Hematopoietic multipotent progenitor cell treated with erythropoietin and hydrocortisone succinate and interleukin-3 and kit ligand, for 8 days (in vitro differentiated cells): ENCODE measurements at regions not wholly inside any gene's neighbourhood (a gene's known extent, or its start where the extent isn't known, plus 50 kb on each side); places are given as distances from the start of the nearest gene placed in this dataset.
"Not testable (repeated sequence)": the region's sequence is repeated elsewhere in the genome, so short reads cannot be mapped to it uniquely, and the experiment has no call there.

Experiments used
- DNase-seq: peaks from one replicate; pipeline ENCODE4 v3.0.0-alpha.2; 2015

DNA sequence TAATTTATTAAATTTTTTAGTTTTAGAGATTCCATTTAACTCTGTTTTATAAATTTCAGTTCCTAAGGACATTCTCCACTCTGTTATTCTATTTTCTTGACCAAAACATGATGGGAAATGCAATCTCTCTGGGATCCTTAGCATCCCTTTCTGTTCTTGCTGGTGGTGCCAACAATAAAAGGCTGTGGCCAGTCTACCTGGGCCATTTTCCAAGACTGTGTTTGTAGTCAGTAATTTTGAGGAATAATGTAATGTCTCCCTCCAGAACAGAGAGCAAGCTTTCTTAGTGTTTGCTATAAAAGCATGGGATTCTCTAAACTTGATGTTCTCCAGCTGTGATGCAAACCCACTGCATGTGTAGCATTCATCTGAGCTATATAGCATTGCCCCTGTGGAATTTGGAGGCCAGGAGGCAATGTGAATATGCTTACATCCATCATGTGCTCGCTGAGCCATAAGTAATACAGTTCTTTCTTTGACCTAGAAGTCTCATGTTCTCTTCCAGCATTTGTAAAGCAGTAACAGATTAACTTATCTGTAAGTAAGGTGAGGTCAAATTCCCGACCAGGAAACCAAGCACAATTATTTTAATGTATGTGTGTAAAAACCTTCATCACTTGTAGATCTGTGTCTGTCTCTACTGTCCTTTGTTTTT, 211.5 kb upstream of the TAS2R1 start:
- no peak for DNase-seq

DNA sequence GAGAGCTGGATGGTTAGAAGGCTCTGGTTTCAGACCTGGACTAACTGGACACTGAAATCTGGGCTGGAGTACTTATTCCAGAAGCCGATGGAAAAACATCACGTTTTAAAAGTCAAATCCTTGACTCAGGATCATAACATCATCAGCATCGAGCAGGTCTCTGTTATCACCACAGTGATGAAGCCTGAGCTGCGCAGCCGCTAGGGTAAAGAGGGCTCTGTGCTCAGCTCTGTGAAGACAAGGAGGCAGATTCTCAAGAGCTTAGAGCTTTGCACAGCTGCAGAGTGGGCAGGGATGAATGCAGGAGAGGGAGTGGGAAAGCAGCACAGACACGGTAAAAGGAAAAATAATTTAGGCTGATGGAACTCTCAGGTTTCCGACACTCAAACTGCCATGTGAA, 208.8 kb upstream of the TAS2R1 start:
- no peak for DNase-seq

DNA sequence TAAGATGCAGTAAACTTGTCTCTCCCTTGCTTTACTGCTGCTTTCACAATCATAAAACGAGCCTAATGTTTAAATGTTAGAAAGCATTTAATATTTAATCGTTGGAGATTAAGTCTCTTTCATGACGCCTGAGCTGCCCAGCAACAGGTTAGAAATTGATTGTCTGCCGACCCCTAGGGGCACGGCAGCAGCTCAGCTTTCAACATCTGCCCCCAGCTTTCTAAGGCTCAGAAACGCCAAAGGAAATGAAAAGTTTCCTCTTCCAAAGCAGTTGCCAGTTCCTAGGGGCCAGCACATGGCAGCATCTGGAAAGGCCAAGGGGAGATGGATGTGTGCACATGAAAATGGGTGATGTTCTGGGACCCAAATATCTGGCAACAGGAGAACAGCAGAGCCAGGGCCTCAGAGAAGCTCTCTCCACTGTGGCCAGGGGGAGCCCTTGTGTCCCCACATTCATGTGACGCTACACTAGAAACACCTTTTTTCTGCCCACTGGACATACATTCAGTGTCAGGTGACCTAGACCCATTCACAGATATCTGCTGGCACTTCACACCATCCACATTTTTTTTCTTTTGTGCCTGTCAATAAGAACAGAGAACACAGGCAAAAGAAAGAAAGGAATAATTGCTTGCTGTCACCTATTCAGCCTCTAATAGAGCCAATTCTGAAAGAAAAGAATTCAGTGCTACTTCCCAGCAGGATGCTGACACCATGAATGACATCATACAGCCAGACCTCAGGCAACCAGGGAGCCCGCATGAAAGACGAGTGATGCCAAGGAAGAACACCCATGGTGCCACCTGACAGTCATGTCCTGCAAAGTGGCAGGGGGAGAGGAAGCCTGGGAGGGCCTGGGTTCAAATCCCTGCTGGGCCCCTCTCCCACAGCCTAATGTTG, 205.0 kb upstream of the TAS2R1 start:
- DNase-seq = no peak

DNA sequence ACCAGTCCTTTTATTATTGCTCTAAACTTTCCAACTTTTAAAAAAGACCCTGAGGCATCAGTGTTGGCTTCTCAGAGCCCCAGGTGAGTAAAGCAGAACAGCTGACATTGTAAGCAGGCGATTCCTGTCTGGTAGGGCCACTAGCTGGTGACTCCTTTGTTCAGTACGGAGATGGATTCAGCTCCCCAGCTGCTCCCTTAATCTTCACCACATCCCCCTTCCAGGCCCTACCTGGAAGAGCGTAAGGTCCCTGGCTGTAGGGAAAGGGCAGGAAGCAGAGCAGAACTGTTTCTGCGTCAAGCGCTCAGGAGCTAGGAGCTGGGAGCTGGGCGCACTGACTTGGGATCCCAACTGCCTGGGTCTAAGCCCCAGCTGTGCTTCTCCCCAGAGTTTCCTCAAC, 203.7 kb upstream of the TAS2R1 start:
- no peak for DNase-seq

DNA sequence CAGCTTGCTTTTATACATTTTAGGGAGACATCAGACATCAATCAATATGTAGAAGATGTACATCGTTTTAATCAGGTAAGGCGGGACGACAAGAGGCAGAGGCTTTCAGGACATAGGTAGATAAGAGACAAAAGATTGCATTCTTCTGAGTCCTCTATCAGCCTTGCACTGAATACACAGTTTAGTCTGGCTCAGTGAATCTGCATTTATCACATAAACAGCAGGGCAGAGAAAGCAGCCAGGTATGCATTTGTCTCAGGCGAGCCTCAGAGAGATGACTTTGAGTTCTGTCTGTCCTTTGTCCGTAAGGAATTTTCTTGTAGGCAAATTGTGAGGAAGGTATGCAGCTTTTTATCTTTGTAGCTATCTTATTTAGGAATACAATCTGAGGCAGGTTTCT, 202.8 kb upstream of the TAS2R1 start:
- DNase-seq = no peak

DNA sequence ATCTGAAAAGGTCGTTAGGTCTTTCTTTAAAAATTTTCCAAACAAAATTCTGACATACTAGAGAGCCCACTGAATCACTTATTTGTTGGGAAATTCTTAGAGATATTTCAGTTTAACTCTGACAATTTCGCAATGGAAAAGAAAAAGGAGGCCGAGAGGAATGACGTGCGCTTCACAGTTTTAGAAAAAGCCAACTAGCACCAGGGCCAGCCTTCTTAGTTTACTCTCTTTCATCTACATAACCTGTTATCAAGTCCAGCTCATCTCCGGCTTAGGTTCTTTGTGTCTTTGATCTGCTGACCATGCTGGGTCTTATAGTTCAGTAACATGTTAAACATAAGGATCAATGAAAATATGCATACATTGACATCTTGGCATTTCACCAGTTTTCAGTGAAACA, 201.7 kb upstream of the TAS2R1 start:
- DNase-seq = no peak

DNA sequence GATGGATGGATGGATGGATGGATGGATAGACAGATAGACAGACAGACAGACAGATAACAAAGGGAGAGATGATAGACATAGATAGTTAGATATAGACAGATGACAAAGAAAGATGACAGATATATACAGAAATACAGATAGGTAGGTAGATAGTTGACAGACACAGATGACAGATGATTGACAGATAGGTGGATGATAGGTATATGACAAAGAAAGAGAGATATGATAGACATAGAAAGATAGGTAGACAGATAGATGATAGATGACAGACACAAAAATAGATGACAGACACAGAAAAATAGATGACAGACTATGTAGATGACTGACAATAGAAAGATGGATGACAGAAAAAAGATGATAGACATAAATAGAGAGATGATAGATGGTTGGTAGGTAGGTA, 200.0 kb upstream of the TAS2R1 start:
- no peak for DNase-seq

DNA sequence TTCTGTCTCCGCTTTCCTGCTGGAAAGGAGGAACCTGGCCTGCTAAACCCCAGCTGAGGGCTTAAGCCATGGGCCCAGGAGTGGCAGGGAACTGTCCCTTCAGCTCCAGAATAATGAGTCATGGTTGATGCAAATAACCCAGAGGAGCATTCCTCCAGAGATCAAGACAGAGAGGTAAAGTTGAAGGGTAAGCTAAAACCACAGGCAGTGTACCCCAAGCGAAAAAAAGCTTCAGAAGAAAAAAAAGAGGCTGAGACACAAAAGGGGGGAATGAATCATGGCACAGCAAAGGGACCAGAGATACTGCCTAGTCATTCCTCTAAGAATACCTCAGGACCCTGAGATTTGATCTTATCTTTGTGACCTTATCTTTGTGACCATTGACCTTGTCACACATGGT, 199.5 kb upstream of the TAS2R1 start:
- DNase-seq = no peak

DNA sequence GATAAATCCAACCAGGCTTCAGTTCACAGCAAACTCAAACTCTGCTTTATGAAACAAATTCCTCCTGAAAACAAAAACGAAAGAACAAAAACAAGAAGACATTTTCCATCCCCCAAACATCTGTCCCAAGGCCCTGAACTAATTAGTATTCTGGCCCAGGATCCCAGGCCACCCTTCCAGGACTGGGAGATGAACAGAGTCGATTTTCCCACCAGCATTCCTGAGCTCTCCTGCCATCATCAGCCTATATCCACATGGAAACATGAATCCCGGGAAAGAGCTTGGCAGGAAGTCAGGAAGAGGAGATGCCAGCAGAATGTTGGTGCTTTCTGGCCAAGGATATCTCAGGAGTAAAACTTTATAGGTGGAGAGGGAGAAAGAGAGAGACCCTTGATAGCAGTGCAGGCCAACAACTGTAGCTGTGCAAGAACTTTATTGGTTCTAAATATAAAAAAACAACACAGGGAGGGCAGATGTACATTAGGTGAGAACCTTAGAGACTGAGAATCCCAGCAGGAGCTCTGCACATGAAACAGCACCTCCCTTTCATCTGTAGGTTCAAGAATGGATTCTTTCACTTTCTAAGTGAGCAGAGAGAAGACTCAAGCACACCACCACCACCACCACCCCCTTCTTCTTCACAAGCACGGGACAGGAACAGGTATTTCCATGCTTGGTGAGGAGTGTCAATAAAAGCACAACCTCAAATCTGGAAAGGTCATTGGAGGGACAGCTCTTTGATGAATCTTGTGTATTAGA, 190.7 kb upstream of the TAS2R1 start:
- DNase-seq = no peak

DNA sequence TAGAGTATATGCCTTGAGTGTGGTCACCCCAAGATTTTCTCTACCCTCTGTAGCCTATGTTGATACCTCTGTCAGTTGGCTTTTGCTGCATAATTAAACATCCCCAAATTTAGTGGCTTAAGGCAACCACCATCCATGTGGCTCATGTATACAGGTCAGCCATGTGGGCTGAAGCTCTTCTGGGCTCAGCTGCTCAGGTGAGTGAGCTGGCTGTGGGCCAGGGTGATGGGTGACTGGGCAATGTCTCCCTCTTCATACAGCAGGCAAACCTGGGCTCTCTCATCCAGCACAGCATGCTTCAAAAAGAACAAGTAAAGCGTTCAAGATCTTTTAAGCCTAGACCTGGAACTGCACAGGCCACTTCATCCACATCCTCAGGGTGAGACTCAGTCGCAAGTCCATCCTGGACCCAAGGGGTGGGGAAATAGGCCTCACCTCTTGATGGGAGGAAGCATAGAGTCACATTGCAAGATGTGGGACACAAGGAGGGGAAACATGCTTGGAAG, 188.2 kb upstream of the TAS2R1 start:
- DNase-seq = no peak

DNA sequence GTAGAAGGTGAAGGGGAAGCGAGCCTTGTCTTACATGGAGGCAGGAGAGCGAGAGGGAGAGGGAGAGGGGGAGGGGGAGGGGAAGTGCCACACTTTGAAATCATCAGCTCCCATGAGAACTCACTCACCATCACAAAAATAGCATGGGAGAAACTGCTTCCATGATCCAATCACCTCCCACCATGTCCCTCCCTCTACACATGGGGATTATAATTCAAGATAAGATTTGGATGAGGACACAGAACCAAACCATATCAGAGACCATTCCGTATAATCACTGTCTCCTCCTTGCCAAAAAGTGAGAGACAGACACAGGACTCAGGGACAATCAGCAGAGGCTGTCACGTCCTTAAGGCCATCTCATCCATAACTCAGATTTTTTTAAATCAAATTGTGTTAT, 187.7 kb upstream of the TAS2R1 start:
- no peak for DNase-seq

DNA sequence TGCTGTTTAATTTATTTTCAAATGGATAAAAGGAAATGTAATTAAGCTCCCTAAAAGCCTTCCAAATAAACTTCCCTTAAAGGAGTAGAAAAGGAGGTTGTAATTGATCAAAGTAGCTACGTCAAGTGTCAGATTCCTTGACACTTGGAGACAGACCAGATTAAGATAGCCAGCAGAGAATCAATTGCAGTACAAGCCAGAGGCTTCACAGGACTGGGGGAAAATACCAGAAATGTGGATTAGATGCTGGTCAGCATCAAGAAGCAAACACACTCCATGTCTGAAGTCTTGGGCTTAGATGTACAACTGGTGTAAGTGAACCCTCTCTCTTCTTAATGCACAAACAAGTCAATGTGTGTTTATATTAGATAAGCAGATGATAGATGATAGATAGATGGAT, 184.9 kb upstream of the TAS2R1 start:
- DNase-seq = no peak

DNA sequence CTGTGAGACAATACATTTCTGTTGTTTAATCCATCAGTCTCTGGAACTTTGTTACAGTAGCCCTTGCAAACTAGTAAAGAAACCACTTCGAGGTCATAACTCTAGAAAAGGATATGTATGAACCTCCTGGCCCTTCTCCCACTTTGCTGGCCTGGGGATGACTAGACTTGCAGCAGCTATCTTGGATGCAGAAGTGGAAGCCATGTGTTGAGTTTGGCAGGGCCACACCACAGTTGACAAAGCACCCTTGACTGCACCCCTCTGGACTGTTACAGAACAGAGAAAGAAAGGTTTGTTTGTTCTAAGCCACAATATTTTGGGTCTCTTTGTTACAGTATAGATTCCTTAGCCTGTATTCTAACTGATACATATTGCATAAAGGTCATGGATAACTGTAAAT, 183.2 kb upstream of the TAS2R1 start:
- no peak for DNase-seq

DNA sequence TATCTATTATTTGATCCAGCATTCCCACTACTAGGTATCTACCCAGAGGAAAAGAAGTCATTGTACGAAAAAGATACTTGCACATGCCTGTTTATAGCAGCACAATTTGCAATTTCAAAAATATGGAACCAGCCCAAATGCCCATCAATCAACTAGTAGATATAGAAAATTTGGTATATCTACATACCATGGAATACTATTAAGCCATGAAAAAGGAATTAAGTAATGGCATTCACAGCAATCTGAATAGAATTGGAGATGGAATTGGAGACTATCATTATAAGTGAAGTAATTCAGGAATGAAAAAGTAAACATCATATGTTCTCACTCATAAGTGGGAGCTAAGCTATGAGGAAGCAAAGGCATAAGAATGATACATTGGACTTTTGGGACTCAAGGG, 177.2 kb upstream of the TAS2R1 start:
- DNase-seq = not testable (repeated sequence)

DNA sequence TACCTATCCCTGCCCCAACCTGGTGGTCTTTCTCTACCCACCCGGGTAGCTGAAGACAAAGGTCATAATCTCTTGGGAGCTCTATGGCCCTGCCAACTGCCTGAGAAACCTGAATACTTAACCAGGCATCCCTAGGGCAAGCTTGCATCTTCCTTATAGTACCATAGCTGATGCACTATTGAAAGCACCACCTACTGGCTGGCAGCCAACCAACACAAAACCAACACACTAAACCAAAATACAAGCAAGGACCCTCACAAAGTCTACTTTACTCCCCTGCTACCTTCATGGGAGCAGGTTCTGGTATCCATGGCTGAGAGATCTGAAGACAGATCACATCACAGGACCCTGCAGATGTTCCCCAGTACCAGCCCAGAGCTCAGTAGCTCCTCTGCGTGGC, 171.8 kb upstream of the TAS2R1 start:
- DNase-seq = no peak

DNA sequence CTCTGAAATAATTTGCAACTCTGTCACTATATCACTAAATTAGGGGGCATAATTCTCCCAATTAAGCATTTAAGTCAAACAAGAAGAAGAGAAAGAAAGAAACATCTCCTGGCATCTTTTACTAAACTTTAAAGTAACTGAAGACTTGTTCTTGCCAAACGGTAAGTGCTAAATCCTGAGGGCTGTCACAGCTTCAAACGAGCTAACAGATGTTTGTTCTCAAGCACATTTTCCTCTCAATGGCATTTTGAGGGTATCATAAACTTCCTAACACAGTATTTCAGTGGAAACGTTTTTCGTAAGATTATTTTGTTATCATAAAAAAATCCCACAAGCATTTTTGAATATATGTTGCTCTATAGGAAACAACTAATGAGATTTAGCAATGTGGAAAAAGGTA, 169.5 kb upstream of the TAS2R1 start:
- no peak for DNase-seq

DNA sequence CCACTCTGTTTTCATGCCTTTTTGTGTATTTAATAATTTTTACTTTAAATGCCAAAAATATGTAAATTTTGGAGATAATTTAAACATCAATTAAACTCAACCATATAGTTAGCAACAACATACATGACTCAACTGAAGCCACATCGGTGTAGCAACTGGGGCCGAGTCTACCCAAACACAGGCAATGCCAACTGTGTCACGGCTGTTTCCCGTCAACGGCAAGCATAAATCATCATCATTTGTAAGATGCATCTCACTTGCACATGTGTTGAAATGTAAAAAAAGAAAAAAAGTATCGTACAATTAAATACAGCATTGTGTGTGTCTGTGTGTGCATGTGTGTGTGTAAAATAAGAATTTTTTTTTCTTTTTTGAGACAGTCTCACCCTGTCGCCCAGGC, 160.1 kb upstream of the TAS2R1 start:
- DNase-seq = no peak

DNA sequence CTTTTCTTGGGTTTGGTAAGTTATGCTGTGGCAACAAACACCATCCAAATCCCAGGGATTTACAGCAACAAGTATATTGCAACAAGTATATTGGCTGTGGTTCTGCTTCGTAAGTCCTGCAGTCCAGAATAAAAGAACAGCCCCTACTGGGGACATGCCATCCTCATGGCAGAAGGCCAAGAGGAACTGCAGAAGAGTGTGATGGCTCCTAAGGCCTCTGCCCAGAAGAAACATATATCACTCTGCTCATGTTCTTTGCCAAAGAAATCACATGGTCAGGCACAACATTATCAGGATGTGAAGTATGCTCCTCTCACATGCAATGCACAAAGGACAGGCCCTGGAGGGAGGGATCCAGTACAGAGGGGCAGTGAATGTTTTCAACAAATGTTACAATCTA, 159.6 kb upstream of the TAS2R1 start:
- no peak for DNase-seq

DNA sequence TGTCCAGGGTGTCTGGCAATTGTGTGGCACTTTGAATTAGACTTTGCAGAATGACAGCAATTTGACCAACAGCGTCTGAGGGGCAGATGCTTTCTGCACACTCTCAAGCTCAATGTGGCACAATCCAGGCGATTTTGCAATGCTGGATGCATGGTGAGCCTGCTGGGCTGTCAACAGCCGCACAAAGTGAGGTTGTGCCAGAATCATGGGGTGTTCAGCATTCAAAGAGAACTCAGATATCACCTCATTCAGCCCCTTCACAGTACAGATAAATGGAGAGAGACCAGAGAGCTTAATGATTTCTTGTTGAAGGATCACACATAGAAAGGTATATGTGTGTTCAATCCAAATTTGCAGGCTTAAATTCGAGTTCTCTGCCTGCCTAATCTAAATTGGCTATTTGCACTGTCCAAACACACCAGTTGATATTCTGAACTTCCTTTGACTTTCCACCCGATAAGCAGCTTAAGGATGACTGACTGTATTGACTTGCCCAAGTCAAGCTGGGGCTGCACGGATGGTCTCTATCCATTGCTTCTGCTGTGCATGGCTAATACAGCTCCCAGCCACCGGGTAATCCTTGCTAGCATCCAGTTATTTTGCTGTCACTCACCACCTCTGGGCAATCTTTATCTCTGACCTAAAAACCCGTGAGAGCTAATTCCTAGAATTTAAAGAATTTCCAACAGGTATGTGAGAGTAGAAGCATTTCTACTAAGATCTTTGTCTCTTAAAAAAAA, 157.9 kb upstream of the TAS2R1 start:
- no peak for DNase-seq

DNA sequence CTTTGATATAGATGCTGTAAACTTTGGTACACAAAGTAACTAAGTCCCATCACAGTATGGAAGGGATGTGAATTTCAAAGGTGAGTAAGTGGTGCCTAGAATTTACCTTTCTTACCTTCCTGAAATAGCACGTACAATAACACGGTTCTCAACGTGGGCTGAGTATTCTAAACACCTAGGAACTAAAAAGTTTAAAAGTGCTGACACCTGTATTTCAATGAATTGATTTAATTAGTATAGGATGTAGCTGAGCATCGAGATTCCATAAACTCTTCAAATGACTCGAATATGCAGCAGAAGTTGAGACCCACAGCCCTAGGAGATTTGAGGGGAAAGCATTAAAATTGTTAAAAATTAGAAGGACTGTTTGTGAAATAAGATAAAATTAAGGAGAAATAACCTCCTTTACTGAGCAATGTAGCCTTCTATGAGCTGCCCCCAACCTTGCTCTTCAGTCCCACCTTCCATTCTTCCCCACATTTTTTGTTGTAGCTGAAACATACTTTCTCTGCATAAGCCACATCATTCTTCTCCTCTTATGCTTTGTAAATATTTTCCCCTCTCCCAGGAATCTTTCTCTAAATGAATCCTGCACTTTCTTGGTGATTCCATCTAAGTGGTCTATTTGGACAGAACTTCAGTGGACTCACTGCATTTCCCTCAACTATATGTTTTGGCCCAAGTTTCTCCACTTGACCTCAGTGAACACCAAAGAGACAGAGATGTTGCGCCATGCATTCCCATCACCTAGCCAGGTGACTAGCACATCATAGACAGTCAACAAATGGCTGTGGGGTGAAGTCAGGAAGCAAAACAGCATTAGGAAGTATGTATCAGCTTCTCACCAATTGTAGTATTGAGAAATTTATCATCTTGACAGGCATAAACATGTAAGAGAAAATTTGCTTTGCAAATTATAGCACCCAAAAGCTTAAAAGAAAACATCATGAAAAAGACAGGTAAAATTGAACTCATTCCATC, 156.5 kb upstream of the TAS2R1 start:
- no peak for DNase-seq

DNA sequence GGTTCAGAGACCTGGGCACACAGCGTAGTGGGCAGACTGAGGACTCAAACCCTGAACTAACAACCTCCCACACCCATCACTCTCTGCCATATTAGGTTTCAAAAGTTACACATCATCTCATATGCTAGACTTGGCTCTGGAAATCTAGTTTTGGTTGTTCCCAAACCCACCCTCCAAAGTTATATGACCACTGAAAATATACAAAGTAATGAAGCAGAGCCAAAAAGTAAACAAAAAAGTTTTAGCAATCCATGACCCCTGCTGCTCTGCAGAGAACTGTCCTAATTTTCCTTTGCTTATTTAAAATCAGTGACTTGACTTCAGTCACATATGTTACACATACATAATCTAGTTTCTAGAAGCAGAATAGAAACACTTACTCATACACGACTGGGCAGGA, 155.6 kb upstream of the TAS2R1 start:
- DNase-seq = no peak

DNA sequence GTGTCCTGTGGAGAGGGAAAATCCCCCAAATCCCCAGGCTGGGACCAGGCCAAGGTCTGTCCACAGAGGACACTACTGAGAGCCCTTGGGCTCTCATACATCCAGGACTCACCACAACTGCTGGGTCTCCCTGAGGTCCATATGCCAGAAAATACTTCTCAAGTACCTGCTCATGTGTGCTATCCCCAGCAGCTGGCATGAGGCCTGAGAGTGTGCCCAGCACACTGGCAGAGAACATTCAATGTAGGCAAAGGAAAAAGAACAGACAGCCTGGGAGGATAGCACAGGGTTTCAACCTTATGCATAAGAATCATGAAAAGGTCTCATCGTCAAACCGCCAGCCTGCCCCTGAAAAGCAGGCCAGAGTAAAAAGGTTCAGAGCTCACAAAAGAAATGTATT, 154.1 kb upstream of the TAS2R1 start:
- no peak for DNase-seq
